RWPE1 (cell line): ENCODE measurements at regions not wholly inside any gene's neighbourhood (a gene's known extent, or its start where the extent isn't known, plus 50 kb on each side); places are given as distances from the start of the nearest gene placed in this dataset.

Source experiments
- CTCF ChIA-PET: fragments of 350-600 bp; sonication (Branson Sonifier 250); formaldehyde crosslinking; extraction: SDS; loops from one replicate; lab custom pipeline; 2021; lab: Yijun Ruan, JAX
- POLR2A ChIA-PET: fragments of 400-600 bp; formaldehyde crosslinking; extraction: SDS; loops from one replicate; lab custom pipeline; 2020; ENCODE audit warnings: antibody characterized with exemption; ENCODE audit not compliant: low non-redundant PET; lab: Yijun Ruan, JAX
- DNase-seq: peaks from one replicate; pipeline ENCODE4 v3.0.0; 2012; ENCODE audit warnings: low spot score
- H3K27ac ChIP-seq: fragments of 450-650 bp; 2 replicates; pipeline ENCODE4 v1.5.1; 2017
- TF ChIP-seq, protein P1 (sequence below): fragments of 450-650 bp; conservative IDR thresholded peaks from 2 replicates; pipeline ENCODE4 v1.5.1; 2017; ENCODE audit warnings: low read depth, mild to moderate bottlenecking

GRCh38 chr5:60527072-60527471, 172.9 kb downstream of the DEPDC1B start:
- ChIA-PET POLR2A (no interaction called here), CTCF (no interaction called here)
- no peak for DNase-seq
- TF ChIP-seq, protein P1, sequence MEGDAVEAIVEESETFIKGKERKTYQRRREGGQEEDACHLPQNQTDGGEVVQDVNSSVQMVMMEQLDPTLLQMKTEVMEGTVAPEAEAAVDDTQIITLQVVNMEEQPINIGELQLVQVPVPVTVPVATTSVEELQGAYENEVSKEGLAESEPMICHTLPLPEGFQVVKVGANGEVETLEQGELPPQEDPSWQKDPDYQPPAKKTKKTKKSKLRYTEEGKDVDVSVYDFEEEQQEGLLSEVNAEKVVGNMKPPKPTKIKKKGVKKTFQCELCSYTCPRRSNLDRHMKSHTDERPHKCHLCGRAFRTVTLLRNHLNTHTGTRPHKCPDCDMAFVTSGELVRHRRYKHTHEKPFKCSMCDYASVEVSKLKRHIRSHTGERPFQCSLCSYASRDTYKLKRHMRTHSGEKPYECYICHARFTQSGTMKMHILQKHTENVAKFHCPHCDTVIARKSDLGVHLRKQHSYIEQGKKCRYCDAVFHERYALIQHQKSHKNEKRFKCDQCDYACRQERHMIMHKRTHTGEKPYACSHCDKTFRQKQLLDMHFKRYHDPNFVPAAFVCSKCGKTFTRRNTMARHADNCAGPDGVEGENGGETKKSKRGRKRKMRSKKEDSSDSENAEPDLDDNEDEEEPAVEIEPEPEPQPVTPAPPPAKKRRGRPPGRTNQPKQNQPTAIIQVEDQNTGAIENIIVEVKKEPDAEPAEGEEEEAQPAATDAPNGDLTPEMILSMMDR: no peak
- H3K27ac ChIP-seq: no peak overlapping the region

GRCh38 chr5:60526336-60526875, 173.6 kb downstream of the DEPDC1B start:
- no peak overlapping the region for H3K27ac ChIP-seq
- ChIA-PET POLR2A (no interaction called here), CTCF (no interaction called here)
- DNase-seq: no peak
- TF ChIP-seq, protein P1: no peak

- no peak overlapping the region for H3K27ac ChIP-seq
- POLR2A ChIA-PET: no interaction called here
- TF ChIP-seq, protein P1: no peak
- DNase-seq: no peak
- CTCF ChIA-PET: no interaction called here
These were observed 177.6 kb downstream of the DEPDC1B start for GRCh38 chr5:60522292-60522905.

DNA sequence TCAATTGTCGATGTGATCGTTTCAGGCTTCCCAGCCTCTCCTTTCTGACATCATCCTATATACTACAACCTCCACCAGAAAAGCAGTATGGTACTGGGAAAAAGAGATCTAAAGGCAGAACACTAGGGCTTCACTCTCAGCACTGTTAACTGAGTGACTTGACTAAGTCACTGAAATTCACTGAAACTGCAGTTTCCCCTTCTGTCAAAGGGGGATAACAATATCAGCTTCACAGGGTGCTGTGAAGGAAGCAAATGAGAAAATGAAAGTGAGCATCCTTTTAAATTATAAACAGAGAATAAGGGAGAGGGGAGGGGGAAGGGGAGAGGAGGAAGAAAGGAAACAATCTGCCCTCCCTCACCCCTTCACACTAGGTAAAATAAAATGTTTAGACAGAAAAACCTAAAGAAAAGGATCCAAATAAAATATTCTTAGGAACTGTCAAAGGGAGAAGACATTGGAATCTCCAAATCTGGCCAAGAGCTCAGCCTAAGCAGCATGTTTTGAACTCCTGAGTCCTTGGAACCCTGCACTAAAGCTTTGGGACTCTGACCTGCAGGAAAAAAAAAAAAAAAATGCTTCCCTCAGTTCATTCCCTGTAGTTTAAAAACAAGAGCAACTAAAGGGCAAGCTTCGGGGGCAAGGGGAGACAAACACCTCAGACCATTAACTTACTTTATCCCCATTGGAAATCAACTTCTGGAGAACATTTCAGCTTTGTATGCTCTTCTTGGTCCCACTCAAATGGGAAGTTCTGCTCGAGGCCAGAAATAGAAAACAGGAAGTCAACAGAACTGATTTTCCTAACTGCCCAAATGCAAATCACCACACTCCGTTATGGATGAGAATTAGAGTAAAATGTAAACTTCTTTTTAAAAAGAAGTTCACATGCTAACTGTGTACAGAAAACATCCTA, 178.3 kb downstream of the DEPDC1B start:
- CTCF ChIA-PET: no interaction called here
- POLR2A ChIA-PET: no interaction called here
- TF ChIP-seq, protein P1: no peak
- no peak for DNase-seq
- H3K27ac ChIP-seq: no peak overlapping the region

- ChIA-PET CTCF (no interaction called here), POLR2A (no interaction called here)
- no peak overlapping the region for H3K27ac ChIP-seq
- DNase-seq: no peak
- TF ChIP-seq, protein P1: no peak
These were observed 179.3 kb downstream of the DEPDC1B start for GRCh38 chr5:60520451-60521227.

GRCh38 chr5:60519372-60519771, 180.6 kb downstream of the DEPDC1B start:
- TF ChIP-seq, protein P1: no peak
- no peak for DNase-seq
- POLR2A ChIA-PET: no interaction called here
- CTCF ChIA-PET: no interaction called here
- no peak overlapping the region for H3K27ac ChIP-seq
